ENCODE measurements at regions not wholly inside any gene's neighbourhood (a gene's known extent, or its start where the extent isn't known, plus 50 kb on each side); places are given as distances from the start of the nearest gene placed in this dataset.

GRCh38 chr13:111534751-111535522 is 214.5 kb downstream of the TEX29 start:
- H3K27ac ChIP-seq (replicated peaks): no peak overlapping the region
- TF ChIP-seq, protein P1, sequence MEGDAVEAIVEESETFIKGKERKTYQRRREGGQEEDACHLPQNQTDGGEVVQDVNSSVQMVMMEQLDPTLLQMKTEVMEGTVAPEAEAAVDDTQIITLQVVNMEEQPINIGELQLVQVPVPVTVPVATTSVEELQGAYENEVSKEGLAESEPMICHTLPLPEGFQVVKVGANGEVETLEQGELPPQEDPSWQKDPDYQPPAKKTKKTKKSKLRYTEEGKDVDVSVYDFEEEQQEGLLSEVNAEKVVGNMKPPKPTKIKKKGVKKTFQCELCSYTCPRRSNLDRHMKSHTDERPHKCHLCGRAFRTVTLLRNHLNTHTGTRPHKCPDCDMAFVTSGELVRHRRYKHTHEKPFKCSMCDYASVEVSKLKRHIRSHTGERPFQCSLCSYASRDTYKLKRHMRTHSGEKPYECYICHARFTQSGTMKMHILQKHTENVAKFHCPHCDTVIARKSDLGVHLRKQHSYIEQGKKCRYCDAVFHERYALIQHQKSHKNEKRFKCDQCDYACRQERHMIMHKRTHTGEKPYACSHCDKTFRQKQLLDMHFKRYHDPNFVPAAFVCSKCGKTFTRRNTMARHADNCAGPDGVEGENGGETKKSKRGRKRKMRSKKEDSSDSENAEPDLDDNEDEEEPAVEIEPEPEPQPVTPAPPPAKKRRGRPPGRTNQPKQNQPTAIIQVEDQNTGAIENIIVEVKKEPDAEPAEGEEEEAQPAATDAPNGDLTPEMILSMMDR (IDR thresholded peaks at IDR 0.05; ENCODE audit: borderline replicate concordance): no peak
- H3K27me3 ChIP-seq (ENCODE audit: low read depth): peaks cover 100% of the 10 kb centered on the region
- no peak overlapping the region for H3K4me3 ChIP-seq
- no peaks in the 10 kb centered on the region for H3K4me1 ChIP-seq
- DNase-seq: no peak
- H3K9me3 ChIP-seq (replicated peaks): no peaks in the 10 kb centered on the region
- no peaks in the 10 kb centered on the region for H3K36me3 ChIP-seq
- intact Hi-C loops (cut with micrococcal nuclease): no loop called here

GRCh38 chr13:111535523-111535811 is 215.0 kb downstream of the TEX29 start:
- no peaks in the 10 kb centered on the region for H3K9me3 ChIP-seq (replicated peaks)
- DNase-seq: no peak
- intact Hi-C loops (cut with micrococcal nuclease): no loop called here
- no peak overlapping the region for H3K4me3 ChIP-seq
- no peaks in the 10 kb centered on the region for H3K4me1 ChIP-seq
- H3K27ac ChIP-seq (replicated peaks): no peak overlapping the region
- TF ChIP-seq, protein P1 (IDR thresholded peaks at IDR 0.05; ENCODE audit: borderline replicate concordance): no peak
- no peaks in the 10 kb centered on the region for H3K36me3 ChIP-seq
- H3K27me3 ChIP-seq (ENCODE audit: low read depth): peaks cover 100% of the 10 kb centered on the region

DNA sequence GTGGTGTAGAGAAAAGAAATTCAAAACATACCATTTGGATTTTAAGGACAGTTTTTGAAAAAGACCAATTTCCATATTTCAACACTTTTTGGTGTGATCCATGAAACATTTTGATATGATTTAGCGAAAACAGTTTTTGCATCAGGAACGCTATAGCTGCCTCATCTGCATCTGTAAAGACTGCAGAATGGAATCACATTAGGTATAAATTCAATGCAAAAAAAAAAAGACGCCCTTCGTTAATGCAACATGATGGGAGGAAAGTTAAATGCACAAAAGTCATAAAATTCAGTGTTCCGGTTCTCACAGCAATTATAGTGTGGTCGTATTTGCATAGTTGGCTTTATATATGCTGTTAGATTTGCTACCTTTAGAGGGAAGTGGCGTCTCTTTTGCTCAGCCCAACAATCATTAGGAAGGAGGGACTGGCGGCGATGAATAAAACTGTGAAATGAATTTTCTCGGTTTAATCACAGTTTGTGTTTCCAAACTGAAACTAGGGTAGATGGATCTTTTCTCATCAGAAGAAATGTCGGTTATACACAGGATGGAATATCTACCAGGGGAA is 215.7 kb downstream of the TEX29 start:
- no peaks in the 10 kb centered on the region for H3K4me1 ChIP-seq
- H3K36me3 ChIP-seq: no peaks in the 10 kb centered on the region
- no peak for DNase-seq
- peaks cover 100% of the 10 kb centered on the region for H3K27me3 ChIP-seq (ENCODE audit: low read depth)
- H3K4me3 ChIP-seq: no peak overlapping the region
- intact Hi-C loops (cut with micrococcal nuclease): no loop called here
- no peaks in the 10 kb centered on the region for H3K9me3 ChIP-seq (replicated peaks)
- TF ChIP-seq, protein P1 (IDR thresholded peaks at IDR 0.05; ENCODE audit: borderline replicate concordance): no peak
- H3K27ac ChIP-seq (replicated peaks): no peak overlapping the region

GRCh38 chr13:111537115-111537728 is 216.8 kb downstream of the TEX29 start:
- H3K4me1 ChIP-seq: no peaks in the 10 kb centered on the region
- H3K36me3 ChIP-seq: no peaks in the 10 kb centered on the region
- H3K27me3 ChIP-seq (ENCODE audit: low read depth): peaks cover 100% of the 10 kb centered on the region
- intact Hi-C loops (cut with micrococcal nuclease): no loop called here
- TF ChIP-seq, protein P1 (IDR thresholded peaks at IDR 0.05; ENCODE audit: borderline replicate concordance): no peak
- DNase-seq: no peak
- H3K9me3 ChIP-seq (replicated peaks): no peaks in the 10 kb centered on the region
- no peak overlapping the region for H3K27ac ChIP-seq (replicated peaks)
- H3K4me3 ChIP-seq: no peak overlapping the region

- TF ChIP-seq, protein P1 (IDR thresholded peaks at IDR 0.05; ENCODE audit: borderline replicate concordance): no peak
- H3K4me3 ChIP-seq: no peak overlapping the region
- H3K27me3 ChIP-seq (ENCODE audit: low read depth): peaks cover 98% of the 10 kb centered on the region
- no peak overlapping the region for H3K27ac ChIP-seq (replicated peaks)
- H3K36me3 ChIP-seq: no peaks in the 10 kb centered on the region
- intact Hi-C loops (cut with micrococcal nuclease): no loop called here
- H3K4me1 ChIP-seq: no peaks in the 10 kb centered on the region
- no peaks in the 10 kb centered on the region for H3K9me3 ChIP-seq (replicated peaks)
- no peak for DNase-seq
Observed at GRCh38 chr13:111537843-111538499, 217.5 kb downstream of the TEX29 start.
